Thoracic aorta (tissue), 2 donors: ENCODE measurements at regions not wholly inside any gene's neighbourhood (a gene's known extent, or its start where the extent isn't known, plus 50 kb on each side); places are given as distances from the start of the nearest gene placed in this dataset.

Experiments
- ATAC-seq: fragments of 150-250 bp; one replicate; pipeline ENCODE4 v1.8.0; 2017; ENCODE audit warnings: low read depth; ENCODE audit not compliant: insufficient number of reproducible peaks, low FRiP score
- DNase-seq: peaks from one replicate; pipeline ENCODE4 v3.0.0-alpha.2; 2020; ENCODE audit warnings: low spot score
- H3K27ac ChIP-seq, 2 donors: fragments of 200-600 bp; sonication (generic); 1 replicate in 1 of 2; 2 replicates in 1 of 2; pipeline ENCODE4 v1.5.1; 2016; ENCODE audit warnings: mild to moderate bottlenecking in 2 of 2, moderate library complexity in 2 of 2
- H3K27me3 ChIP-seq: fragments of 200-600 bp; sonication (generic); replicated peaks from 2 replicates; pipeline ENCODE4 v1.6.0; 2016; ENCODE audit warnings: mild to moderate bottlenecking; ENCODE audit not compliant: insufficient read depth
- H3K36me3 ChIP-seq: fragments of 200-600 bp; sonication (generic); one replicate; pipeline ENCODE4 v1.5.1; 2016
- H3K4me1 ChIP-seq, 2 donors: fragments of 200-600 bp; sonication (generic); 1 replicate in 1 of 2; 2 replicates in 1 of 2; pipeline versions ENCODE4 v1.5.1 to v1.6.0; 2016; ENCODE audit warnings: low read depth in 2 of 2, mild to moderate bottlenecking in 1 of 2; ENCODE audit not compliant: control insufficient read depth in 1 of 2
- H3K4me3 ChIP-seq: fragments of 200-600 bp; sonication (generic); 2 replicates; pipeline ENCODE4 v1.5.1; 2016; ENCODE audit warnings: mild to moderate bottlenecking
- H3K9me3 ChIP-seq: fragments of 200-600 bp; sonication (generic); 2 replicates; pipeline ENCODE4 v1.5.1; 2016
- TF ChIP-seq, protein P1 (sequence below): fragments of 200-600 bp; sonication (generic); IDR thresholded peaks from one replicate; pipeline ENCODE4 v1.5.1; 2019; ENCODE audit warnings: antibody characterized with exemption

- Histone ChIP-seq H3K4me3 (no peak overlapping the region), H3K9me3 (no peaks in the 10 kb centered on the region), H3K36me3 (no peaks in the 10 kb centered on the region), H3K27me3 (no peaks in the 10 kb centered on the region), H3K27ac (no peak overlapping the region), H3K4me1 (no peaks in the 10 kb centered on the region)
- ATAC-seq = no peak
- DNase-seq = no peak
- TF ChIP-seq, protein P1, sequence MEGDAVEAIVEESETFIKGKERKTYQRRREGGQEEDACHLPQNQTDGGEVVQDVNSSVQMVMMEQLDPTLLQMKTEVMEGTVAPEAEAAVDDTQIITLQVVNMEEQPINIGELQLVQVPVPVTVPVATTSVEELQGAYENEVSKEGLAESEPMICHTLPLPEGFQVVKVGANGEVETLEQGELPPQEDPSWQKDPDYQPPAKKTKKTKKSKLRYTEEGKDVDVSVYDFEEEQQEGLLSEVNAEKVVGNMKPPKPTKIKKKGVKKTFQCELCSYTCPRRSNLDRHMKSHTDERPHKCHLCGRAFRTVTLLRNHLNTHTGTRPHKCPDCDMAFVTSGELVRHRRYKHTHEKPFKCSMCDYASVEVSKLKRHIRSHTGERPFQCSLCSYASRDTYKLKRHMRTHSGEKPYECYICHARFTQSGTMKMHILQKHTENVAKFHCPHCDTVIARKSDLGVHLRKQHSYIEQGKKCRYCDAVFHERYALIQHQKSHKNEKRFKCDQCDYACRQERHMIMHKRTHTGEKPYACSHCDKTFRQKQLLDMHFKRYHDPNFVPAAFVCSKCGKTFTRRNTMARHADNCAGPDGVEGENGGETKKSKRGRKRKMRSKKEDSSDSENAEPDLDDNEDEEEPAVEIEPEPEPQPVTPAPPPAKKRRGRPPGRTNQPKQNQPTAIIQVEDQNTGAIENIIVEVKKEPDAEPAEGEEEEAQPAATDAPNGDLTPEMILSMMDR = no peak
These were observed 574.8 kb downstream of the KCNJ3 start for GRCh38 chr2:155273323-155273722.

GRCh38 chr2:155266583-155266982, 568.1 kb downstream of the KCNJ3 start:
- DNase-seq (no peak), ATAC-seq (no peak)
- no peak overlapping the region for H3K4me3 ChIP-seq
- H3K27ac ChIP-seq = no peak overlapping the region
- no peaks in the 10 kb centered on the region for H3K4me1 ChIP-seq
- TF ChIP-seq, protein P1 = no peak
- H3K9me3 ChIP-seq = no peaks in the 10 kb centered on the region
- H3K36me3 ChIP-seq = no peaks in the 10 kb centered on the region
- no peaks in the 10 kb centered on the region for H3K27me3 ChIP-seq

- Histone ChIP-seq H3K27me3 (no peaks in the 10 kb centered on the region), H3K36me3 (no peaks in the 10 kb centered on the region), H3K27ac (no peak overlapping the region), H3K4me1 (no peaks in the 10 kb centered on the region), H3K9me3 (no peaks in the 10 kb centered on the region), H3K4me3 (no peak overlapping the region)
- DNase-seq = no peak
- no peak for ATAC-seq
- TF ChIP-seq, protein P1 = no peak
These were observed 567.6 kb downstream of the KCNJ3 start for GRCh38 chr2:155266109-155266508.

GRCh38 chr2:155256803-155257202, 558.3 kb downstream of the KCNJ3 start:
- no peaks in the 10 kb centered on the region for H3K27me3 ChIP-seq
- no peaks in the 10 kb centered on the region for H3K9me3 ChIP-seq
- TF ChIP-seq, protein P1 = no peak
- H3K4me3 ChIP-seq = no peak overlapping the region
- H3K27ac ChIP-seq = no peak overlapping the region
- ATAC-seq = no peak
- no peaks in the 10 kb centered on the region for H3K4me1 ChIP-seq
- no peaks in the 10 kb centered on the region for H3K36me3 ChIP-seq
- DNase-seq = no peak

DNA sequence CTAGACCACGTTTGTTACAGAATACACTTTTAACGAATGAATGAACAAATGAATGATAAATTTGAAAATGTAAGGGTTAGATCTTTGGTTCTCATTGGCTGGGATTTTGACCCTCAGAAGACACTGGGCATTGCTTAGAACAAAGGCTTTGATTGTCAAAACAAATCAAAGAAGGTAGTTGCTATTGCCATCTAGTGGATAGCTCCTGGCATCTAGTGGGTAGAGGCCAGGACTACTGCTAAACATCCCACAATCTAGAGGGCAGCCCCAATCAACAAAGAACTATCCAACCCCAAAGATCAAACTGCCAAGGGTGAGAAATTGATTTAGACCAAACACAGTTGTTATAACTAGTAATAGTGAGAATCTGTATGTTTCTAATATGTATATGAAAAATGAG, 552.3 kb downstream of the KCNJ3 start:
- no peaks in the 10 kb centered on the region for H3K9me3 ChIP-seq
- ATAC-seq = no peak

More for the DNA sequence above, 552.3 kb downstream of the KCNJ3 start:
- TF ChIP-seq, protein P1 = no peak
- no peaks in the 10 kb centered on the region for H3K4me1 ChIP-seq
- H3K27ac ChIP-seq = no peak overlapping the region
- no peak for DNase-seq
- H3K36me3 ChIP-seq = no peaks in the 10 kb centered on the region
- H3K4me3 ChIP-seq = no peak overlapping the region
- H3K27me3 ChIP-seq = no peaks in the 10 kb centered on the region
